ENCODE measurements at regions not wholly inside any gene's neighbourhood (a gene's known extent, or its start where the extent isn't known, plus 50 kb on each side); places are given as distances from the start of the nearest gene placed in this dataset.

- no peaks in the 10 kb centered on the region for H3K79me2 ChIP-seq
- H2AFZ ChIP-seq, result no peak overlapping the region
- H3K36me3 ChIP-seq (replicated peaks; ENCODE audit: insufficient read depth, low read depth), result no peaks in the 10 kb centered on the region
- no peak overlapping the region for H3K4me3 ChIP-seq
- H3K9me3 ChIP-seq (ENCODE audit: low read depth), result no peaks in the 10 kb centered on the region
- no peaks in the 10 kb centered on the region for H3K27me3 ChIP-seq
- WGBS (ENCODE audit: low lambda C conversion rate, missing lambda C conversion rate), result 58% methylated on average over 3 of the region's 3 CpGs
- TF ChIP-seq EZH2 (IDR thresholded peaks at IDR 0.05; ENCODE audit: borderline replicate concordance) (no peak), CTCF (IDR thresholded peaks at IDR 0.05; ENCODE audit: poor library complexity) (no peak), EZH2phosphoT487 (IDR thresholded peaks at IDR 0.05; ENCODE audit: low read depth, severe bottlenecking, unreplicated experiment) (no peak)
- H3K27ac ChIP-seq, result no peak overlapping the region
- H3K9me2 ChIP-seq (replicated peaks; ENCODE audit: insufficient read depth), result no peaks in the 10 kb centered on the region
- no peaks in the 10 kb centered on the region for H3K4me1 ChIP-seq (ENCODE audit: insufficient read depth)
- DNase-seq (ENCODE audit: low spot score), result no peak
- H4K20me1 ChIP-seq (ENCODE audit: insufficient read depth, poor library complexity, severe bottlenecking), result no peaks in the 10 kb centered on the region
- H3K4me2 ChIP-seq, result no peak overlapping the region
These were observed 733.8 kb upstream of the GJE1 start for GRCh38 chr6:141398949-141399348.

GRCh38 chr6:141395443-141396008 lies 737.2 kb upstream of the GJE1 start:
- no peaks in the 10 kb centered on the region for H3K9me2 ChIP-seq (replicated peaks; ENCODE audit: insufficient read depth)
- no peaks in the 10 kb centered on the region for H3K79me2 ChIP-seq
- no peaks in the 10 kb centered on the region for H3K9me3 ChIP-seq (ENCODE audit: low read depth)
- H3K4me1 ChIP-seq (ENCODE audit: insufficient read depth), result no peaks in the 10 kb centered on the region
- no peak overlapping the region for H2AFZ ChIP-seq
- WGBS (ENCODE audit: low lambda C conversion rate, missing lambda C conversion rate), result 95% methylated on average over 9 of the region's 9 CpGs
- no peaks in the 10 kb centered on the region for H4K20me1 ChIP-seq (ENCODE audit: insufficient read depth, poor library complexity, severe bottlenecking)
- H3K36me3 ChIP-seq (replicated peaks; ENCODE audit: insufficient read depth, low read depth), result no peaks in the 10 kb centered on the region
- H3K27ac ChIP-seq, result no peak overlapping the region
- no peak overlapping the region for H3K4me3 ChIP-seq
- no peak for DNase-seq (ENCODE audit: low spot score)
- no peak overlapping the region for H3K4me2 ChIP-seq
- TF ChIP-seq EZH2 (IDR thresholded peaks at IDR 0.05; ENCODE audit: borderline replicate concordance), result no peak
- no peaks in the 10 kb centered on the region for H3K27me3 ChIP-seq

GRCh38 chr6:141394565-141395051 lies 738.1 kb upstream of the GJE1 start:
- Histone ChIP-seq H3K9me3 (ENCODE audit: low read depth) (no peaks in the 10 kb centered on the region), H3K9me2 (replicated peaks; ENCODE audit: insufficient read depth) (no peaks in the 10 kb centered on the region), H3K4me3 (no peak overlapping the region), H3K36me3 (replicated peaks; ENCODE audit: insufficient read depth, low read depth) (no peaks in the 10 kb centered on the region), H3K4me2 (no peak overlapping the region), H3K4me1 (ENCODE audit: insufficient read depth) (no peaks in the 10 kb centered on the region), H3K27ac (no peak overlapping the region), H4K20me1 (ENCODE audit: insufficient read depth, poor library complexity, severe bottlenecking) (no peaks in the 10 kb centered on the region), H3K79me2 (no peaks in the 10 kb centered on the region), H2AFZ (no peak overlapping the region), H3K27me3 (no peaks in the 10 kb centered on the region)
- TF ChIP-seq CTCF (IDR thresholded peaks at IDR 0.05; ENCODE audit: poor library complexity) (no peak), EZH2 (IDR thresholded peaks at IDR 0.05; ENCODE audit: borderline replicate concordance) (no peak), EZH2phosphoT487 (IDR thresholded peaks at IDR 0.05; ENCODE audit: low read depth, severe bottlenecking, unreplicated experiment) (no peak)
- WGBS (ENCODE audit: low lambda C conversion rate, missing lambda C conversion rate), result 94% methylated on average over 13 of the region's 13 CpGs
- no peak for DNase-seq (ENCODE audit: low spot score)

- H3K79me2 ChIP-seq, result no peaks in the 10 kb centered on the region
- H3K9me3 ChIP-seq (ENCODE audit: low read depth), result no peaks in the 10 kb centered on the region
- no peaks in the 10 kb centered on the region for H3K36me3 ChIP-seq (replicated peaks; ENCODE audit: insufficient read depth, low read depth)
- TF ChIP-seq EZH2phosphoT487 (IDR thresholded peaks at IDR 0.05; ENCODE audit: low read depth, severe bottlenecking, unreplicated experiment) (no peak), CTCF (IDR thresholded peaks at IDR 0.05; ENCODE audit: poor library complexity) (no peak), EZH2 (IDR thresholded peaks at IDR 0.05; ENCODE audit: borderline replicate concordance) (no peak)
- H3K4me1 ChIP-seq (ENCODE audit: insufficient read depth), result no peaks in the 10 kb centered on the region
- no peak overlapping the region for H2AFZ ChIP-seq
- no peak overlapping the region for H3K4me2 ChIP-seq
- H3K27me3 ChIP-seq, result no peaks in the 10 kb centered on the region
- H4K20me1 ChIP-seq (ENCODE audit: insufficient read depth, poor library complexity, severe bottlenecking), result no peaks in the 10 kb centered on the region
- WGBS (ENCODE audit: low lambda C conversion rate, missing lambda C conversion rate), result 92% methylated on average over 6 of the region's 8 CpGs
- no peak for DNase-seq (ENCODE audit: low spot score)
- no peak overlapping the region for H3K27ac ChIP-seq
- H3K4me3 ChIP-seq, result no peak overlapping the region
- H3K9me2 ChIP-seq (replicated peaks; ENCODE audit: insufficient read depth), result no peaks in the 10 kb centered on the region
These were observed 738.6 kb upstream of the GJE1 start for GRCh38 chr6:141394125-141394536.

Measured in hepatocyte (in vitro differentiated cells).